Esophagus squamous epithelium (tissue), 5 donors: ENCODE measurements at regions not wholly inside any gene's neighbourhood (a gene's known extent, or its start where the extent isn't known, plus 50 kb on each side); places are given as distances from the start of the nearest gene placed in this dataset.

Experiments used
- DNase-seq: peaks from one replicate; lab custom pipeline; 2025; lab: John Stamatoyannopoulos, UW
- H3K27ac ChIP-seq, 4 donors: fragments of 200-600 bp; sonication (generic); one replicate each; pipeline ENCODE4 v1.5.1; 2016 to 2019; ENCODE audit warnings: mild to moderate bottlenecking in 1 of 4
- H3K27me3 ChIP-seq, 4 donors: fragments of 200-600 bp; sonication (generic); 1 replicate in 3 of 4; 2 replicates in 1 of 4; pipeline versions ENCODE4 v1.5.1 to v1.6.0; 2017 to 2021; ENCODE audit warnings: antibody characterized with exemption in 1 of 4
- H3K36me3 ChIP-seq, 3 donors: fragments of 200-600 bp; sonication (generic); one replicate each; pipeline ENCODE4 v1.5.1; 2016 to 2019
- H3K4me1 ChIP-seq, 3 donors: fragments of 200-600 bp; sonication (generic); one replicate each; pipeline ENCODE4 v1.5.1; 2017 to 2019
- H3K4me3 ChIP-seq, 4 donors: fragments of 200-600 bp; sonication (generic); 1 replicate in 3 of 4; 2 replicates in 1 of 4; pipeline ENCODE4 v1.5.1; 2016 to 2019; ENCODE audit warnings: mild to moderate bottlenecking in 2 of 4, moderate library complexity in 1 of 4
- H3K9me3 ChIP-seq, 3 donors: fragments of 200-600 bp; sonication (generic); one replicate each; pipeline ENCODE4 v1.5.1; 2016 to 2019
- POLR2A ChIP-seq, 4 donors: fragments of 450-650 bp; IDR thresholded peaks; one replicate each; pipeline ENCODE4 v1.6.1; 2017; ENCODE audit warnings: antibody characterized with exemption in 4 of 4, mild to moderate bottlenecking in 4 of 4, moderate library complexity in 3 of 4
- WGBS, 2 donors: methylation state at CpG; one replicate each; pipeline ENCODE4 v1.1.5; 2018; 5-methylcytosine and 5-hydroxymethylcytosine counted together
- intact Hi-C: fragments of 100-400 bp; cut with DNase I; formaldehyde crosslinking; loops from one replicate; pipeline ENCODE4 v1.15.0; 2022
- TF ChIP-seq, protein P1 (sequence below), 6 experiments: fragments of 450-650 bp in 4 of 6; fragments of 200-600 bp in 2 of 6; sonication (generic) in 2 of 6; IDR thresholded peaks; one replicate each; pipeline ENCODE4 v1.5.1; 2016 to 2019; ENCODE audit warnings: antibody characterized with exemption in 6 of 6, mild to moderate bottlenecking in 4 of 6, moderate library complexity in 4 of 6
- donor health status: DM: yes; HTN: yes; CAD: no.

- TF ChIP-seq, protein P1, sequence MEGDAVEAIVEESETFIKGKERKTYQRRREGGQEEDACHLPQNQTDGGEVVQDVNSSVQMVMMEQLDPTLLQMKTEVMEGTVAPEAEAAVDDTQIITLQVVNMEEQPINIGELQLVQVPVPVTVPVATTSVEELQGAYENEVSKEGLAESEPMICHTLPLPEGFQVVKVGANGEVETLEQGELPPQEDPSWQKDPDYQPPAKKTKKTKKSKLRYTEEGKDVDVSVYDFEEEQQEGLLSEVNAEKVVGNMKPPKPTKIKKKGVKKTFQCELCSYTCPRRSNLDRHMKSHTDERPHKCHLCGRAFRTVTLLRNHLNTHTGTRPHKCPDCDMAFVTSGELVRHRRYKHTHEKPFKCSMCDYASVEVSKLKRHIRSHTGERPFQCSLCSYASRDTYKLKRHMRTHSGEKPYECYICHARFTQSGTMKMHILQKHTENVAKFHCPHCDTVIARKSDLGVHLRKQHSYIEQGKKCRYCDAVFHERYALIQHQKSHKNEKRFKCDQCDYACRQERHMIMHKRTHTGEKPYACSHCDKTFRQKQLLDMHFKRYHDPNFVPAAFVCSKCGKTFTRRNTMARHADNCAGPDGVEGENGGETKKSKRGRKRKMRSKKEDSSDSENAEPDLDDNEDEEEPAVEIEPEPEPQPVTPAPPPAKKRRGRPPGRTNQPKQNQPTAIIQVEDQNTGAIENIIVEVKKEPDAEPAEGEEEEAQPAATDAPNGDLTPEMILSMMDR (IDR thresholded peaks at IDR 0.05), result no peak
- TF ChIP-seq POLR2A (IDR thresholded peaks at IDR 0.05), result no peak
- intact Hi-C loops, result no loop called here
- Histone ChIP-seq H3K4me3 (no peak overlapping the region), H3K9me3 (no peaks in the 10 kb centered on the region), H3K27me3 (peaks cover 0 to 2% (median 0%) of the 10 kb centered on the region in 4 donors), H3K36me3 (no peaks in the 10 kb centered on the region), H3K4me1 (no peaks in the 10 kb centered on the region), H3K27ac (no peak overlapping the region)
- no peak for DNase-seq
- WGBS, 2 donors, result 22% methylated on average over 1 of the region's 3 CpGs; no CpG with 5 or more reads in 1 of the 2 donors
Observed at GRCh38 chr19:29294343-29294811, 81.4 kb upstream of the UQCRFS1 start.

- no peaks in the 10 kb centered on the region for H3K9me3 ChIP-seq
- no peaks in the 10 kb centered on the region for H3K4me1 ChIP-seq
- H3K27me3 ChIP-seq, result peaks cover 0 to 5% (median 0%) of the 10 kb centered on the region in 4 donors
- DNase-seq, result no peak
- TF ChIP-seq, protein P1 (IDR thresholded peaks at IDR 0.05), result no peak
- no peak for TF ChIP-seq POLR2A (IDR thresholded peaks at IDR 0.05)
- 0 to 45% methylated on average over 1 to 2 of the region's 2 CpGs for WGBS, 2 donors
- no peaks in the 10 kb centered on the region for H3K36me3 ChIP-seq
- intact Hi-C loops, result no loop called here
- H3K4me3 ChIP-seq, result no peak overlapping the region
- H3K27ac ChIP-seq, result no peak overlapping the region
Observed at GRCh38 chr19:29295285-29295684, 82.3 kb upstream of the UQCRFS1 start.

DNA sequence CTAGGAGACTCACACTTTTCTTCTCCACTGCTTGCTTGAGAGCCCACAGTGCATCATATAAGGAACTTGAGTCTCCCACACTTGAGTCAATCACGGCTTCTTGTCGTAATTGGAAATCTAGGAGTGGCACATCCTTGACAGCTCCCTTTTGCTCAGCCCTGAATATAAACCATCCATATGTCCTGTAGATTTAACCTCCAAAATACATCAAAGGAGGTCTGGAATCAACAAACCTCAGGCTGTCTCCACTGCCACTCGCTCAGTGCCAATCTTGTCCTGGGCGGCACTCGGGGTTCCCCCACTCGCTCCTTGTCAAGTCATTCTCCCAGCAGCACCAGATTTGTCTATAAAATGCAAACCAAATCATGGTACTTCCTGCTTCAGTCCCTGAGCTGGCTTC, 84.4 kb upstream of the UQCRFS1 start:
- DNase-seq, result no peak
- WGBS, 2 donors, result 72 to 73% methylated on average over 6 of the region's 6 CpGs
- Histone ChIP-seq H3K27ac (no peak overlapping the region), H3K4me1 (no peaks in the 10 kb centered on the region), H3K27me3 (peaks cover 0 to 5% (median 0%) of the 10 kb centered on the region in 4 donors), H3K36me3 (no peaks in the 10 kb centered on the region), H3K4me3 (no peak overlapping the region), H3K9me3 (no peaks in the 10 kb centered on the region)
- intact Hi-C loops, result no loop called here
- TF ChIP-seq POLR2A (IDR thresholded peaks at IDR 0.05), result no peak
- TF ChIP-seq, protein P1 (IDR thresholded peaks at IDR 0.05), result no peak

- no peak for DNase-seq
- no peak for TF ChIP-seq POLR2A (IDR thresholded peaks at IDR 0.05)
- TF ChIP-seq, protein P1 (IDR thresholded peaks at IDR 0.05), result no peak
- no peaks in the 10 kb centered on the region for H3K4me1 ChIP-seq
- H3K36me3 ChIP-seq, result no peaks in the 10 kb centered on the region
- 65 to 73% methylated on average over 4 to 11 of the region's 15 CpGs for WGBS, 2 donors
- no peaks in the 10 kb centered on the region for H3K9me3 ChIP-seq
- H3K27me3 ChIP-seq, result peaks cover 0 to 5% (median 0%) of the 10 kb centered on the region in 4 donors
- intact Hi-C loops, result no loop called here
- H3K4me3 ChIP-seq, result no peak overlapping the region
- H3K27ac ChIP-seq, result no peak overlapping the region
Observed at GRCh38 chr19:29299416-29300380, 86.7 kb upstream of the UQCRFS1 start.
